Cardiac fibroblast (primary cell): ENCODE measurements at regions not wholly inside any gene's neighbourhood (a gene's known extent, or its start where the extent isn't known, plus 50 kb on each side); places are given as distances from the start of the nearest gene placed in this dataset.
A peak's percentile ranks its signal among the peaks of the same experiment; 100 is the strongest.

Experiments
- DNase-seq, 2 donors: peaks; one replicate each; pipeline versions ENCODE4 v3.0.0 to v3.0.0-alpha.2; 2010; ENCODE audit warnings: low read depth in 2 of 2
- H3K4me3 ChIP-seq, 2 donors: replicated peaks in 1 of 2; 1 replicate in 1 of 2; 2 replicates in 1 of 2; pipeline ENCODE4 v1.5.1; 2011; ENCODE audit warnings: low read depth in 2 of 2, low read length in 2 of 2, mild to moderate bottlenecking in 2 of 2, moderate library complexity in 1 of 2
- TF ChIP-seq, protein P1 (sequence below): IDR thresholded peaks from one replicate; pipeline ENCODE4 v1.5.1; 2011; ENCODE audit warnings: low read depth, mild to moderate bottlenecking, low read length, inconsistent platforms

DNA sequence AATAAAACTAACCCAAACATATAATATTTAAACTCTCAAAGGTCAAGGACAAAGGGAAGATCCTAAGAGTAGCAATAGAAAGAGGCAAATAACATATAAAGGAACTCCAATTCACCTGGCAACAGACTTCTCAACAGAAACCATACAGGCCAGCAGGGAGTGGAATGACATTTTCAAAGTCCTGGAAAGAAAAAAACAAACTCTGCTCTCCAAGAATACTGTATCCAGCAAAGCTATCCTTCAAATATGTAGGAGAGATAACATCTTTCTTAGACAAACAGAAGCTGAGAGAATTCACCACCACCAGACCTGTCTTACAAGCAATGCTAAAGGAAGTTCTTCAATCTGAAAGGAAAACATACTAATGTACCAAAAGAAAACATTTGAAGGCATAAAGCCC, 51.5 kb upstream of the TMEM158 start:
- TF ChIP-seq, protein P1, sequence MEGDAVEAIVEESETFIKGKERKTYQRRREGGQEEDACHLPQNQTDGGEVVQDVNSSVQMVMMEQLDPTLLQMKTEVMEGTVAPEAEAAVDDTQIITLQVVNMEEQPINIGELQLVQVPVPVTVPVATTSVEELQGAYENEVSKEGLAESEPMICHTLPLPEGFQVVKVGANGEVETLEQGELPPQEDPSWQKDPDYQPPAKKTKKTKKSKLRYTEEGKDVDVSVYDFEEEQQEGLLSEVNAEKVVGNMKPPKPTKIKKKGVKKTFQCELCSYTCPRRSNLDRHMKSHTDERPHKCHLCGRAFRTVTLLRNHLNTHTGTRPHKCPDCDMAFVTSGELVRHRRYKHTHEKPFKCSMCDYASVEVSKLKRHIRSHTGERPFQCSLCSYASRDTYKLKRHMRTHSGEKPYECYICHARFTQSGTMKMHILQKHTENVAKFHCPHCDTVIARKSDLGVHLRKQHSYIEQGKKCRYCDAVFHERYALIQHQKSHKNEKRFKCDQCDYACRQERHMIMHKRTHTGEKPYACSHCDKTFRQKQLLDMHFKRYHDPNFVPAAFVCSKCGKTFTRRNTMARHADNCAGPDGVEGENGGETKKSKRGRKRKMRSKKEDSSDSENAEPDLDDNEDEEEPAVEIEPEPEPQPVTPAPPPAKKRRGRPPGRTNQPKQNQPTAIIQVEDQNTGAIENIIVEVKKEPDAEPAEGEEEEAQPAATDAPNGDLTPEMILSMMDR: no peak
- H3K4me3 ChIP-seq: no peak overlapping the region

GRCh38 chr3:45280232-45280631, 54.1 kb upstream of the TMEM158 start:
- TF ChIP-seq, protein P1: no peak
- no peak overlapping the region for H3K4me3 ChIP-seq
- peak in 1 of 2 donors; percentile 2 for DNase-seq

More for the DNA sequence above, 51.5 kb upstream of the TMEM158 start:
- DNase-seq: no peak

DNA sequence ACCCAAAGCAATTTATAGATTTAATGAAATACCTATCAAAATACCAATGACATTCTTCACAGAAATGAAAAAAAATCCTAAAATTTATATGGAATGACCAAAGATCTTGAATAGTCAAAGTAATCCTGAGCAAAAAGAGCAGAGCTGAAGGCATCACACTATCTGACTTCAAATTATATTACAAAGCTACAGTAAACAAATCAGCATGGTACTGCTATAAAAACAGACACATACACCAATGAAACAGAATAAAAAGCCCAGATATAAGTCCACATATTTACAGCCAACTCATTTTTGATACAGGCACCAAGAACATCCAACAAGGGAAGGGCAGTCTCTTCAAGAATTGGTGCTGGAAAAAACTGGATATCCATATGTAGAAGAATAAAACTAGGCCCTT, 54.9 kb upstream of the TMEM158 start:
- DNase-seq: no peak
- TF ChIP-seq, protein P1: no peak
- no peak overlapping the region for H3K4me3 ChIP-seq

GRCh38 chr3:45283471-45283870, 57.4 kb upstream of the TMEM158 start:
- no peak for DNase-seq

DNA sequence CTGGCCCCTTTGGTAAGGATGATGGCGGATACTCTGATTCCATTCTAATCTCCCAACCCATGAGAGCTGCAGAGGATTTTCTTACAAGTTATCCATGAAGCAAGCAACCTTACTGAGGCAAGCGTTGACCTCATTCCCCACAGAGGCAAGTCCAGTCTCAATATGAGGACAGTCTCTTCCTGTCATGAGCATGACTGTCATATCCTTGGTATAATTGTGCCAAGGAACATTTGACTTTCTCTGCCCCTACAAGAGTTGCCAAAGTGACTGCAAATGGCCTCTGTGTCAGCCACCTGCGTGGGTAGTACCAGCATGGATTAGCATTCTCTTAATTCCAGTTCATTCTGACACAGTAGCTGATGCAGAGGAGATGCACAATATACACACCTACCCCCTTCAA, 71.2 kb upstream of the TMEM158 start:
- no peak for DNase-seq
- TF ChIP-seq, protein P1: no peak
- H3K4me3 ChIP-seq: no peak overlapping the region

More at GRCh38 chr3:45283471-45283870, 57.4 kb upstream of the TMEM158 start:
- no peak overlapping the region for H3K4me3 ChIP-seq
- TF ChIP-seq, protein P1: no peak

DNA sequence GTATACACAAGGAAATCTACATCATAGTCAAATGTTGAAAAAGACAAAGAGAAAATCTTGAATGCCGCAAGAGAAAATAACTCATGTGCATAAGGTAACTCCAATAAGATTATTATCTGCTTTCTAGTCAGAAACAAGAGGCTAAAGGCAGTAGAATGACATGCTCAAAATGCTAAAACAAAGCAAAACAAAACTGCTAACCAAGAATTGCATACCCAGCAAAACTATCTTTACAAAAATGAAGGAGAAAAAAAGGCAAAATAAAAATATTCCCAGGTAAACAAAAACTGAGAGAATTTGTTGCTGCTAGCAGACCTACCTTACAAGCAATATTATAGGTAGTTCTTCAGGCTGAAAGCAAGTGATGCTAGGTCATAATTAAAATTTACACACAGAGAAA, 76.4 kb upstream of the TMEM158 start:
- H3K4me3 ChIP-seq: no peak overlapping the region
- no peak for DNase-seq
- TF ChIP-seq, protein P1: no peak

- TF ChIP-seq, protein P1: no peak
- no peak for DNase-seq
- H3K4me3 ChIP-seq: no peak overlapping the region
Observed at GRCh38 chr3:45306406-45307008, 80.4 kb upstream of the TMEM158 start.
